ENCODE measurements at regions not wholly inside any gene's neighbourhood (a gene's known extent, or its start where the extent isn't known, plus 50 kb on each side); places are given as distances from the start of the nearest gene placed in this dataset.

GRCh38 chr3:25074149-25074548 lies 353.9 kb upstream of the RARB start:
- no peaks in the 10 kb centered on the region for H3K36me3 ChIP-seq (ENCODE audit: control insufficient read depth in 2 of 2, insufficient read depth in 1 of 2, low read length in 2 of 2)
- H3K4me3 ChIP-seq (ENCODE audit: low read depth, low read length) = no peak overlapping the region
- ChIA-PET POLR2A (no interaction called here), CTCF (interaction anchor here (1.2 kb wide), 1 partner anchor 41 kb away, joined by 4 read pairs; no protein-coding TSS in a partner anchor)
- H3K4me1 ChIP-seq (ENCODE audit: control insufficient read depth, insufficient read depth, low read length) = no peaks in the 10 kb centered on the region
- H3K27ac ChIP-seq (ENCODE audit: extremely low read depth, low read depth, low read length) = no peak overlapping the region
- no peaks in the 10 kb centered on the region for H3K9me3 ChIP-seq (ENCODE audit: control insufficient read depth, insufficient read depth, low read depth, low read length)
- TF ChIP-seq OSR2 (tag by site-specific recombination; IDR thresholded peaks at IDR 0.05) (peak; percentile 30; the same call in 1 of the 2 replicates), WT1 (tag by site-specific recombination; IDR thresholded peaks at IDR 0.05) (peak; percentile 45; the same call in 1 of the 2 replicates), ZNF174 (tag by site-specific recombination; IDR thresholded peaks at IDR 0.05) (no peak), ZBTB48 (tag by site-specific recombination; IDR thresholded peaks at IDR 0.05) (peak; percentile 59; the same call in 1 of the 2 replicates)

GRCh38 chr3:25080461-25080860 lies 347.6 kb upstream of the RARB start:
- no peaks in the 10 kb centered on the region for H3K9me3 ChIP-seq (ENCODE audit: control insufficient read depth, insufficient read depth, low read depth, low read length)
- CTCF ChIA-PET = no interaction called here
- H3K27ac ChIP-seq (ENCODE audit: extremely low read depth, low read depth, low read length) = no peak overlapping the region
- H3K4me1 ChIP-seq (ENCODE audit: control insufficient read depth, insufficient read depth, low read length) = no peaks in the 10 kb centered on the region
- POLR2A ChIA-PET = no interaction called here
- no peaks in the 10 kb centered on the region for H3K36me3 ChIP-seq (ENCODE audit: control insufficient read depth in 2 of 2, insufficient read depth in 1 of 2, low read length in 2 of 2)
- H3K4me3 ChIP-seq (ENCODE audit: low read depth, low read length) = no peak overlapping the region
- no peak for TF ChIP-seq WT1 (tag by site-specific recombination; IDR thresholded peaks at IDR 0.05)
- no peak for TF ChIP-seq ZNF24 (tag by site-specific recombination; IDR thresholded peaks at IDR 0.05)
- no peak for TF ChIP-seq ZNF48 (tag by site-specific recombination; IDR thresholded peaks at IDR 0.05)
- TF ChIP-seq ZNF184 (tag by site-specific recombination; IDR thresholded peaks at IDR 0.05) = no peak
- TF ChIP-seq PRDM2 (tag by site-specific recombination; IDR thresholded peaks at IDR 0.05; ENCODE audit: borderline replicate concordance) = no peak
- no peak for TF ChIP-seq KLF1 (tag by site-specific recombination; IDR thresholded peaks at IDR 0.05)
- no peak for TF ChIP-seq ZNF362 (tag by site-specific recombination; IDR thresholded peaks at IDR 0.05)
- no peak for TF ChIP-seq TRIM28 (IDR thresholded peaks at IDR 0.05; ENCODE audit: borderline replicate concordance, low read length)
- no peak for TF ChIP-seq ZNF223 (tag by site-specific recombination; IDR thresholded peaks at IDR 0.05)
- TF ChIP-seq ZNF175 (tag by site-specific recombination; IDR thresholded peaks at IDR 0.05) = no peak
- TF ChIP-seq ZNF157 (tag by site-specific recombination; IDR thresholded peaks at IDR 0.05) = no peak
- no peak for TF ChIP-seq ZNF830 (tag by site-specific recombination; IDR thresholded peaks at IDR 0.05; ENCODE audit: low read depth)
- no peak for TF ChIP-seq ZNF26 (tag by site-specific recombination; IDR thresholded peaks at IDR 0.05)
- TF ChIP-seq, protein P1, sequence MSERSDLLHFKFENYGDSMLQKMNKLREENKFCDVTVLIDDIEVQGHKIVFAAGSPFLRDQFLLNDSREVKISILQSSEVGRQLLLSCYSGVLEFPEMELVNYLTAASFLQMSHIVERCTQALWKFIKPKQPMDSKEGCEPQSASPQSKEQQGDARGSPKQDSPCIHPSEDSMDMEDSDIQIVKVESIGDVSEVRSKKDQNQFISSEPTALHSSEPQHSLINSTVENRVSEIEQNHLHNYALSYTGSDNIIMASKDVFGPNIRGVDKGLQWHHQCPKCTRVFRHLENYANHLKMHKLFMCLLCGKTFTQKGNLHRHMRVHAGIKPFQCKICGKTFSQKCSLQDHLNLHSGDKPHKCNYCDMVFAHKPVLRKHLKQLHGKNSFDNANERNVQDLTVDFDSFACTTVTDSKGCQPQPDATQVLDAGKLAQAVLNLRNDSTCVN (tag by site-specific recombination; optimal IDR thresholded peaks at IDR 0.05) = no peak
- TF ChIP-seq ZNF423 (tag by site-specific recombination; IDR thresholded peaks at IDR 0.05) = no peak
- TF ChIP-seq, protein P2, sequence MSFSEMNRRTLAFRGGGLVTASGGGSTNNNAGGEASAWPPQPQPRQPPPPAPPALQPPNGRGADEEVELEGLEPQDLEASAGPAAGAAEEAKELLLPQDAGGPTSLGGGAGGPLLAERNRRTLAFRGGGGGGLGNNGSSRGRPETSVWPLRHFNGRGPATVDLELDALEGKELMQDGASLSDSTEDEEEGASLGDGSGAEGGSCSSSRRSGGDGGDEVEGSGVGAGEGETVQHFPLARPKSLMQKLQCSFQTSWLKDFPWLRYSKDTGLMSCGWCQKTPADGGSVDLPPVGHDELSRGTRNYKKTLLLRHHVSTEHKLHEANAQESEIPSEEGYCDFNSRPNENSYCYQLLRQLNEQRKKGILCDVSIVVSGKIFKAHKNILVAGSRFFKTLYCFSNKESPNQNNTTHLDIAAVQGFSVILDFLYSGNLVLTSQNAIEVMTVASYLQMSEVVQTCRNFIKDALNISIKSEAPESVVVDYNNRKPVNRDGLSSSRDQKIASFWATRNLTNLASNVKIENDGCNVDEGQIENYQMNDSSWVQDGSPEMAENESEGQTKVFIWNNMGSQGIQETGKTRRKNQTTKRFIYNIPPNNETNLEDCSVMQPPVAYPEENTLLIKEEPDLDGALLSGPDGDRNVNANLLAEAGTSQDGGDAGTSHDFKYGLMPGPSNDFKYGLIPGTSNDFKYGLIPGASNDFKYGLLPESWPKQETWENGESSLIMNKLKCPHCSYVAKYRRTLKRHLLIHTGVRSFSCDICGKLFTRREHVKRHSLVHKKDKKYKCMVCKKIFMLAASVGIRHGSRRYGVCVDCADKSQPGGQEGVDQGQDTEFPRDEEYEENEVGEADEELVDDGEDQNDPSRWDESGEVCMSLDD (tag by site-specific recombination; IDR thresholded peaks at IDR 0.05) = no peak
- no peak for TF ChIP-seq ZNF639 (tag by site-specific recombination; IDR thresholded peaks at IDR 0.05)
- TF ChIP-seq SP7 (tag by site-specific recombination; IDR thresholded peaks at IDR 0.05) = no peak
- no peak for TF ChIP-seq ZBTB17 (tag by site-specific recombination; IDR thresholded peaks at IDR 0.05)

Measured in HEK293 (cell line).